Umbilical cord (tissue), 1 donor: ENCODE measurements at regions not wholly inside any gene's neighbourhood (a gene's known extent, or its start where the extent isn't known, plus 50 kb on each side); places are given as distances from the start of the nearest gene placed in this dataset.
"Not testable (repeated sequence)": the region's sequence is repeated elsewhere in the genome, so short reads cannot be mapped to it uniquely, and the experiment has no call there.

ENCODE experiments used
- DNase-seq: peaks from one replicate; pipeline ENCODE4 v3.0.0-alpha.2; 2015; ENCODE audit warnings: low spot score

GRCh38 chr7:32762925-32763293 is 128.7 kb downstream of the KBTBD2 start:
- peak; percentile 11 for DNase-seq

GRCh38 chr7:32762206-32762924 is 129.2 kb downstream of the KBTBD2 start:
- DNase-seq: not testable (repeated sequence)

- no peak for DNase-seq
Observed at GRCh38 chr7:32761451-32762205, 129.9 kb downstream of the KBTBD2 start.

GRCh38 chr7:32760755-32761154 is 130.8 kb downstream of the KBTBD2 start:
- DNase-seq: not testable (repeated sequence)

GRCh38 chr7:32759859-32760258 is 131.7 kb downstream of the KBTBD2 start:
- DNase-seq: not testable (repeated sequence)

GRCh38 chr7:32753872-32754271 is 137.7 kb downstream of the KBTBD2 start:
- not testable (repeated sequence) for DNase-seq

- DNase-seq: not testable (repeated sequence)
Observed at GRCh38 chr7:32748337-32748736, 143.2 kb downstream of the KBTBD2 start.

- DNase-seq: peak; percentile 8
Observed at GRCh38 chr7:32747443-32748148, 144.0 kb downstream of the KBTBD2 start.

- not testable (repeated sequence) for DNase-seq
Observed at GRCh38 chr7:32741853-32742476, 149.6 kb downstream of the KBTBD2 start.

GRCh38 chr7:32739749-32740148 is 151.8 kb downstream of the KBTBD2 start:
- DNase-seq: not testable (repeated sequence)

GRCh38 chr7:32738390-32738789 is 153.2 kb downstream of the KBTBD2 start:
- not testable (repeated sequence) for DNase-seq

GRCh38 chr7:32732767-32733166 is 158.8 kb downstream of the KBTBD2 start:
- not testable (repeated sequence) for DNase-seq

- not testable (repeated sequence) for DNase-seq
Observed at GRCh38 chr7:32729335-32729675, 162.3 kb downstream of the KBTBD2 start.

GRCh38 chr7:32728412-32729334 is 162.9 kb downstream of the KBTBD2 start:
- peak; percentile 65 for DNase-seq

- peak; percentile 44 for DNase-seq
Observed at GRCh38 chr7:32727483-32728411, 163.8 kb downstream of the KBTBD2 start.

- not testable (repeated sequence) for DNase-seq
Observed at GRCh38 chr7:32722837-32723236, 168.7 kb downstream of the KBTBD2 start.

- DNase-seq: no peak
Observed at GRCh38 chr7:32694182-32694581, 197.4 kb downstream of the KBTBD2 start.

- peak; percentile 19 for DNase-seq
Observed at GRCh38 chr7:32691965-32692815, 196.9 kb downstream of the AVL9 start.

- DNase-seq: not testable (repeated sequence)
Observed at GRCh38 chr7:32688092-32688491, 192.8 kb downstream of the AVL9 start.
